MM.1S (cell line): ENCODE measurements at regions not wholly inside any gene's neighbourhood (a gene's known extent, or its start where the extent isn't known, plus 50 kb on each side); places are given as distances from the start of the nearest gene placed in this dataset.

ENCODE experiments used
- EZH2 ChIP-seq: fragments of 300-600 bp; sonication (generic); optimal IDR thresholded peaks from 2 replicates; pipeline ENCODE3; 2017; ENCODE audit warnings: low read depth, mild to moderate bottlenecking, antibody characterized with exemption, low read length, mixed read lengths
- EZH2phosphoT487 ChIP-seq: fragments of 300-600 bp; sonication (generic); IDR thresholded peaks from 2 replicates; pipeline ENCODE4 v1.6.1; 2018; ENCODE audit warnings: antibody characterized with exemption, low read length
- TF ChIP-seq, protein P1 (sequence below): fragments of 300-600 bp; sonication (generic); IDR thresholded peaks from 2 replicates; pipeline ENCODE4 v1.5.1; 2016; ENCODE audit warnings: antibody characterized with exemption, low read length, mixed read lengths

DNA sequence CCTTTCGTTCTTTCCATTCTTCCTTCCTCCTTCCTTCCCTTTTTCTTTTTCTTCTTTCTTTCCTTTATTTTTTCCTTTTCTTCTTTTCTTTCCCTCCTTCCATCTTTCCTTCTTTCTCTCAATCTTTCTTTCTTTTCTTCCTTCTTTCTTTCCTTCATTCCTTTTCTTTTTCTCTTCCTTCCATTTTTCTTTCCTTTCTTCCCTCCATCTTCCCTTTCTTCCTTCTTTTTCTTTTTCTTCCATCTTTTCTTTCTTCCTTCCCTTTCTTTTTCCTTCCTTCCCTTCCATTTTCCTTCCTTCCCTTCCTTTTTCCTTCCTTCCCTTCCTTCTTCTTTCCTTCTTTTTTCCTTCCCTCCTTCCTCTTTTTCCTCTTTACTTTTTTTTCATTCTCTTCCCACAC is 568.7 kb downstream of the GALR1 start:
- TF ChIP-seq, protein P1, sequence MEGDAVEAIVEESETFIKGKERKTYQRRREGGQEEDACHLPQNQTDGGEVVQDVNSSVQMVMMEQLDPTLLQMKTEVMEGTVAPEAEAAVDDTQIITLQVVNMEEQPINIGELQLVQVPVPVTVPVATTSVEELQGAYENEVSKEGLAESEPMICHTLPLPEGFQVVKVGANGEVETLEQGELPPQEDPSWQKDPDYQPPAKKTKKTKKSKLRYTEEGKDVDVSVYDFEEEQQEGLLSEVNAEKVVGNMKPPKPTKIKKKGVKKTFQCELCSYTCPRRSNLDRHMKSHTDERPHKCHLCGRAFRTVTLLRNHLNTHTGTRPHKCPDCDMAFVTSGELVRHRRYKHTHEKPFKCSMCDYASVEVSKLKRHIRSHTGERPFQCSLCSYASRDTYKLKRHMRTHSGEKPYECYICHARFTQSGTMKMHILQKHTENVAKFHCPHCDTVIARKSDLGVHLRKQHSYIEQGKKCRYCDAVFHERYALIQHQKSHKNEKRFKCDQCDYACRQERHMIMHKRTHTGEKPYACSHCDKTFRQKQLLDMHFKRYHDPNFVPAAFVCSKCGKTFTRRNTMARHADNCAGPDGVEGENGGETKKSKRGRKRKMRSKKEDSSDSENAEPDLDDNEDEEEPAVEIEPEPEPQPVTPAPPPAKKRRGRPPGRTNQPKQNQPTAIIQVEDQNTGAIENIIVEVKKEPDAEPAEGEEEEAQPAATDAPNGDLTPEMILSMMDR, result no peak
- TF ChIP-seq EZH2phosphoT487 (no peak), EZH2 (no peak)
